ENCODE measurements at regions not wholly inside any gene's neighbourhood (a gene's known extent, or its start where the extent isn't known, plus 50 kb on each side); places are given as distances from the start of the nearest gene placed in this dataset.

DNA sequence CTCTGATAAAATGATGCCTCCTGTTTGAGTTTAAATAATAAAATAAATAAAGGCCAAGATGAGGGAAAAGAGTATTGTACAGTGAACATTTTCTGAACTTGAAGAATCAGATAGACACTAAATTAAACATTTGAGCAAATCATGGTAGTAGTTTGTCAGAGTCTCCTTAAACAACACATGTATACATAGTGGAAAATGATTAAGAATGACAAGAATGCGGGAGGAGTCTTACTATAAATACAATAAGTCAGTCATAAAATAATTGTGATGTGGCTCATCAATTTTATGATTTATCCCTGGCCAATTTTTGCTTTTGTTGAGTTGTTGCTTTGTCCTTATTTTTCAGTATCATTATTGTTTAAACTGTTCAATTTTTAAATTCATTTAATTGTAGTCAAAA, 158.0 kb upstream of the TMC3 start:
- 74 to 100% methylated on average over 1 of the region's 1 CpG for WGBS, 2 donors (ENCODE audit: low coverage in 1 of 2)
- H3K27ac ChIP-seq, result no peak overlapping the region
- H3K9me3 ChIP-seq, result no peaks in the 10 kb centered on the region
- H3K27me3 ChIP-seq, result no peaks in the 10 kb centered on the region
- in situ Hi-C loops (cut with MboI; ENCODE audit: low pct_ligation_motif_present in 1 of 4, low pct_unique_long_range_greater_than_20kb in 1 of 4, low sequenced_read_pairs in 3 of 4), result no loop called here
- no peaks in the 10 kb centered on the region for H3K36me3 ChIP-seq
- peaks cover 0 to 8% (median 5%) of the 10 kb centered on the region in 4 donors for H3K4me1 ChIP-seq
- intact Hi-C loops (cut with DNase I; ENCODE audit: low total_unique reads), result no loop called here
- DNase-seq, result no peak
- H3K4me3 ChIP-seq, result no peak overlapping the region
- TF ChIP-seq POLR2A (IDR thresholded peaks at IDR 0.05) (no peak), POLR2AphosphoS5 (IDR thresholded peaks at IDR 0.05) (no peak)

DNA sequence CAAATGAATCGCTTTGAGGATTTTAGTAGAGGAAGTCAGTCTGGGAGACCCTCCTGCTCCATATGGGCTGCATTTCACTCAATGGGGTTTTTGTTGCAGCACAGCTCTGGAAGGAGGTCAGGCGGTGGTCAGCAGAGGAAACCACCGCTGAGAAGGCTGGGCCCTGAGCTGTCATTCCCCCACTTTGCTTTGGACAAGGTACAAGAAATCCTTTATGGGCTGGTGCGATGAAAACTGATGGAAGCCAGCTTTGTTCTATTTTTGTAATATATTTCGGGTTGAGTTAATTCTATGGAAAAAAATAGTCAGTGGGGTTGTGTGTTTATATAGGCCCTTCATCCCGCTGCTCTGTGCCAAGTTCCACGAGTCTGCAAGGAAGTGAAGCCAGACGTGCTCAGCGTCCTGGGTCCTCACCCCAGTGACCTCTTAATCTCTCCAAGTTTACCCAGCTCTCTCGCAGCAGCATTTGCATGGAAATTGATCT, 157.1 kb upstream of the TMC3 start:
- DNase-seq, result no peak
- no peaks in the 10 kb centered on the region for H3K36me3 ChIP-seq
- in situ Hi-C loops (cut with MboI; ENCODE audit: low pct_ligation_motif_present in 1 of 4, low pct_unique_long_range_greater_than_20kb in 1 of 4, low sequenced_read_pairs in 3 of 4), result no loop called here

DNA sequence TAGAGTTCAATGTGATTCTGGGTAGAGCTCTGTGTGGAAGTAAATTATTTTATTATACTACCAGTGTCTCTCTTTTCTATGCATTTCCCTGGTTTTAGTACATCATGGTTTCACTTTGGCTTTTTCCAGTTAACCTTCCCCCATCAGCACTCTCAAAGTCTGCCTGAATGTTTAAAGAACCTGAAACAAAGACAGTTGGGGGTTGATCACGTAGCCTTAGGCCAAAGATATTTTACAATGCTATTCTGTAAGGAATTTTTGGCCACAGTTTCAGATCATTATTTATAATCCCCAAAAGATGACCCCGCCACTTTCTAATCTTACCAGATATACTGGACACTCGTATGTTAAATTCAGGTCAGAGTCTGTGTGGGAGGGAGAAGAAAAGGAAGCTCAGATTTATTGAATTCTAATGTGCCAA, 156.3 kb upstream of the TMC3 start:
- intact Hi-C loops (cut with DNase I; ENCODE audit: low total_unique reads), result no loop called here
- Histone ChIP-seq H3K36me3 (no peaks in the 10 kb centered on the region), H3K4me3 (no peak overlapping the region), H3K9me3 (no peaks in the 10 kb centered on the region), H3K27ac (no peak overlapping the region), H3K4me1 (peaks cover 0 to 8% (median 5%) of the 10 kb centered on the region in 4 donors), H3K27me3 (no peaks in the 10 kb centered on the region)
- no peak for TF ChIP-seq EP300 (IDR thresholded peaks at IDR 0.05; ENCODE audit: low read depth)
- TF ChIP-seq, protein P1, sequence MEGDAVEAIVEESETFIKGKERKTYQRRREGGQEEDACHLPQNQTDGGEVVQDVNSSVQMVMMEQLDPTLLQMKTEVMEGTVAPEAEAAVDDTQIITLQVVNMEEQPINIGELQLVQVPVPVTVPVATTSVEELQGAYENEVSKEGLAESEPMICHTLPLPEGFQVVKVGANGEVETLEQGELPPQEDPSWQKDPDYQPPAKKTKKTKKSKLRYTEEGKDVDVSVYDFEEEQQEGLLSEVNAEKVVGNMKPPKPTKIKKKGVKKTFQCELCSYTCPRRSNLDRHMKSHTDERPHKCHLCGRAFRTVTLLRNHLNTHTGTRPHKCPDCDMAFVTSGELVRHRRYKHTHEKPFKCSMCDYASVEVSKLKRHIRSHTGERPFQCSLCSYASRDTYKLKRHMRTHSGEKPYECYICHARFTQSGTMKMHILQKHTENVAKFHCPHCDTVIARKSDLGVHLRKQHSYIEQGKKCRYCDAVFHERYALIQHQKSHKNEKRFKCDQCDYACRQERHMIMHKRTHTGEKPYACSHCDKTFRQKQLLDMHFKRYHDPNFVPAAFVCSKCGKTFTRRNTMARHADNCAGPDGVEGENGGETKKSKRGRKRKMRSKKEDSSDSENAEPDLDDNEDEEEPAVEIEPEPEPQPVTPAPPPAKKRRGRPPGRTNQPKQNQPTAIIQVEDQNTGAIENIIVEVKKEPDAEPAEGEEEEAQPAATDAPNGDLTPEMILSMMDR (IDR thresholded peaks at IDR 0.05), result no peak
- no peak for TF ChIP-seq POLR2A (IDR thresholded peaks at IDR 0.05)
- TF ChIP-seq POLR2AphosphoS5 (IDR thresholded peaks at IDR 0.05), result no peak
- no peak for DNase-seq
- in situ Hi-C loops (cut with MboI; ENCODE audit: low pct_ligation_motif_present in 1 of 4, low pct_unique_long_range_greater_than_20kb in 1 of 4, low sequenced_read_pairs in 3 of 4), result no loop called here
- 57 to 60% methylated on average over 3 of the region's 3 CpGs for WGBS, 2 donors (ENCODE audit: low coverage in 1 of 2)

More for the DNA sequence above, 157.1 kb upstream of the TMC3 start:
- Histone ChIP-seq H3K27ac (no peak overlapping the region), H3K27me3 (no peaks in the 10 kb centered on the region), H3K4me3 (no peak overlapping the region), H3K9me3 (no peaks in the 10 kb centered on the region), H3K4me1 (peaks cover 0 to 8% (median 5%) of the 10 kb centered on the region in 4 donors)
- WGBS, 2 donors (ENCODE audit: low coverage in 1 of 2), result 35 to 42% methylated on average over 7 to 10 of the region's 10 CpGs
- TF ChIP-seq POLR2AphosphoS5 (IDR thresholded peaks at IDR 0.05), result peak in 1 of 3 donors; percentile 7
- no peak for TF ChIP-seq EP300 (IDR thresholded peaks at IDR 0.05; ENCODE audit: low read depth)
- TF ChIP-seq POLR2A (IDR thresholded peaks at IDR 0.05), result no peak
- intact Hi-C loops (cut with DNase I; ENCODE audit: low total_unique reads), result no loop called here

DNA sequence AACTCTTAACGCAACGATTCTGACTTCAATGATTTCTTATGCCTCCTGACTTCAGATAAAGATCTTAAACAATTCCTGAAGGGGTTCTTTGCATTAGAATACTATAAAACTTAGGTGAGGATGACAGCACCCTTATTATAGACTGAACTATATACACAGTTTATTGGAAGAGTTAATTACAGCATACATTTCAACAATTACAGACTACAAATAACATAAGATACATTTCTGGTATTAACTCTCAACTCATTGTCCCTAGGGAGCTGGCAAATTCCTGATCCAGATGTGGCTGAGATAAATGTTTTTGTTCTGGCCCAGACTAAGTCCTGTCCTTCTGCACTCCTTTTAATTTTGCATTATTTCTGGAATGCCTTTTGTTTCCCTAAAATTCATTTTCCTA, 155.5 kb upstream of the TMC3 start:
- intact Hi-C loops (cut with DNase I; ENCODE audit: low total_unique reads) (no loop called here), in situ Hi-C loops (cut with MboI; ENCODE audit: low pct_ligation_motif_present in 1 of 4, low pct_unique_long_range_greater_than_20kb in 1 of 4, low sequenced_read_pairs in 3 of 4) (no loop called here)
- 76 to 79% methylated on average over 2 of the region's 2 CpGs for WGBS, 2 donors (ENCODE audit: low coverage in 1 of 2)
- no peak overlapping the region for H3K27ac ChIP-seq
- DNase-seq, result no peak
- no peaks in the 10 kb centered on the region for H3K36me3 ChIP-seq
- no peaks in the 10 kb centered on the region for H3K9me3 ChIP-seq
- H3K4me1 ChIP-seq, result peaks cover 0 to 8% (median 5%) of the 10 kb centered on the region in 4 donors
- TF ChIP-seq, protein P1 (IDR thresholded peaks at IDR 0.05), result no peak
- no peak for TF ChIP-seq POLR2AphosphoS5 (IDR thresholded peaks at IDR 0.05)
- no peak for TF ChIP-seq POLR2A (IDR thresholded peaks at IDR 0.05)
- TF ChIP-seq EP300 (IDR thresholded peaks at IDR 0.05; ENCODE audit: low read depth), result no peak
- no peaks in the 10 kb centered on the region for H3K27me3 ChIP-seq
- H3K4me3 ChIP-seq, result no peak overlapping the region

DNA sequence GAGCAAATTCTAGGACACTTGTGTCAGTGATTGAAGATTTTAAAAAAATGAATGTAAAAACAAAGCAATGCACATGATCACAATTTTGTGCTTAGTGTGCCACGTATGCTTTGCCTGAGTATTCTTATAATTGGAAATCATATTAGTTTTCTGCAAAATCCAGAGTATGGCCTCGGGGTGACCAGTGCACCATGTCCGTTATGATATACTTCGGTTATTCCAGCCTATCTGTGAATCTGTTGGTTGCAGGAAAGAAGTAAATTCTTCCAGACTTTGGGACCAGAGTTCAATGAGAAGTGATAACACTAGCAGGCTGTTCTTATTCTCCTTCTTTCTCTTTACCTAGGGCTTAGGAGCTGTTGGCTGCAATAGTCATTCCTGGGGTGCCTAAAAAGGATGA, 152.0 kb upstream of the TMC3 start:
- Histone ChIP-seq H3K36me3 (no peaks in the 10 kb centered on the region), H3K27me3 (no peaks in the 10 kb centered on the region), H3K27ac (no peak overlapping the region), H3K4me1 (peaks cover 0 to 7% (median under 1%) of the 10 kb centered on the region in 4 donors), H3K9me3 (no peaks in the 10 kb centered on the region), H3K4me3 (no peak overlapping the region)
- intact Hi-C loops (cut with DNase I; ENCODE audit: low total_unique reads), result no loop called here
- in situ Hi-C loops (cut with MboI; ENCODE audit: low pct_ligation_motif_present in 1 of 4, low pct_unique_long_range_greater_than_20kb in 1 of 4, low sequenced_read_pairs in 3 of 4), result no loop called here
- 82 to 86% methylated on average over 1 to 4 of the region's 4 CpGs for WGBS, 2 donors (ENCODE audit: low coverage in 1 of 2)
- no peak for DNase-seq
- TF ChIP-seq POLR2AphosphoS5 (IDR thresholded peaks at IDR 0.05) (no peak), POLR2A (IDR thresholded peaks at IDR 0.05) (no peak), EP300 (IDR thresholded peaks at IDR 0.05; ENCODE audit: low read depth) (no peak)
- TF ChIP-seq, protein P1 (IDR thresholded peaks at IDR 0.05), result no peak

Measured in transverse colon (tissue), 4 donors.